ENCODE measurements at regions not wholly inside any gene's neighbourhood (a gene's known extent, or its start where the extent isn't known, plus 50 kb on each side); places are given as distances from the start of the nearest gene placed in this dataset.

GRCh38 chr9:17018540-17019196, 116.2 kb upstream of the CNTLN start:
- no peak for DNase-seq (ENCODE audit: low spot score)

- no peak for DNase-seq (ENCODE audit: low spot score)
These were observed 116.8 kb upstream of the CNTLN start for GRCh38 chr9:17017931-17018491.

DNA sequence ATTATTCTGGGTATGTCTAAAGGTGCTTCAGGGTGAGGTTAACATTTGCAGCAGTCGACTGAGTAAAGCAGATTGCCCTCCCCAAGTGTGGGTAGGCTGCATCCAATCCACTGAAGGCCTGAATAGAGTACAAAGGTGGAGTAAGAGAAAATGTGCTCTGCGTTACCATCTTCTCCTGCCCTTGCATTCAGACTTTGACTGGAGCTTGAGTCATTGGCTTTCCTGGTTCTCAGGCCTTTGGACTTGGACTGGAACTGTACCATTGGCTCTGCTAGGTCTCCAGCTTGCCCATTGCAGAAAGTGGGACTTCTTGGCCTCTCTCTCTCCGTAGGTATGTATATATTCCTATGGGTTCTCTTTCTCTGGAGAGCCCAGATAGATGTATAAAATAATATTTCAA, 120.9 kb upstream of the CNTLN start:
- DNase-seq (ENCODE audit: low spot score), result no peak

DNA sequence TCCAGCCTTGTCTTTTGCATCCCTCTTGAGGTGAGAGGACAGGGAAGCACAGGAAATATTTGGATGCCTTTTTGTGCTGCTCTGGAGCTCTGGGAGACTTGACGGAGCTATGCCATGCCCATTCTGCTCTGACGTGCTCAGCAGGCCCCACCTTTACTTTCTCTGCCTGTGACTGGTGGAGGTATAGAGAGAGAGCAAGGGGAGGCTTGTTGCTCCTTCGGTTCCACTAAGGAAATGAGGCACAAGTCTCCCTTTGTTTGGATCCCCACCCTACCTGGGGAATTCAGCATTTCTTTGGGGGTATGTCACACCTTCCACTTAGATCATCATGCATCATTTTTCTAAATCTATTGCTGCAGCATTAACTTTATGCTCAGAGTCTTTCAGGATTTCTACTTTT, 121.8 kb upstream of the CNTLN start:
- no peak for DNase-seq (ENCODE audit: low spot score)

- DNase-seq (ENCODE audit: low spot score), result no peak
These were observed 123.0 kb upstream of the CNTLN start for GRCh38 chr9:17011880-17012279.

- DNase-seq (ENCODE audit: low spot score), result no peak
These were observed 125.8 kb upstream of the CNTLN start for GRCh38 chr9:17009071-17009470.

DNA sequence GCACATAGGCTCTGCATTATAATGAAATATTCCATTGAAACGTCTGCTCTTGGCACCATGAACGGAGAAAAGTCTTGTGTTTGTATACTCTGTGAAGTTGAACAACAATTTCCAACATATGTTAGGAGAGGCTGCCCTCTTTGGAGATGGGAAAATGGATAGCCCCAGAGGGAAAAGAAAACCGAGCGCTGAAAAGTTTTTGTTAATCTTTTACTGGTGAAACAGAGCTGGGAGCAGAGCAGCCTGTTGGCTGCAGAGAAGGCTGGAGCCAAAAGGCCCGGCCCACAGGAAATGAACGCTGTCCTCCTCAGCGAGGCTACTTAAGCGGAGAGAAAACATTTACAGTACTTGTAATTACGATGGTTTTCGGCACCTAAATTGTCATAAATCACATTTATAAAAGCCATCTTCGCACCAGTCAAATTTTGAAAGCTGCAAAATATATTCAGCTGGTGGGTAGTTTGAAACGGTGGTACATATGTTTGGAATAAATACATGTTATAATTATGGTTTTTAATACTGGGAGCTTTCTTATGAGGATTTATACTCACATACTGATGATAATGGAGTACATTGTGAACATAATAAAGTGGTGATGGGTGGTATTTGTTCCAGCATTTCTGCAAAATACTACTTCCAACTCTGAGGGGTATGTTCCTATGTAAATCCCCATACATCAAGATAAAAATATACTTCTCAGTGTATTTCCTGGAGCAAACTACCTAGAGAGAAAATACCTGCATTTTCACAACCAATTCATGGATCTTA, 129.6 kb upstream of the CNTLN start:
- peak; percentile 6 for DNase-seq (ENCODE audit: low spot score)

- DNase-seq (ENCODE audit: low spot score), result no peak
These were observed 130.3 kb upstream of the CNTLN start for GRCh38 chr9:17004500-17004899.

- DNase-seq (ENCODE audit: low spot score), result no peak
These were observed 131.1 kb upstream of the CNTLN start for GRCh38 chr9:17003576-17004240.

DNA sequence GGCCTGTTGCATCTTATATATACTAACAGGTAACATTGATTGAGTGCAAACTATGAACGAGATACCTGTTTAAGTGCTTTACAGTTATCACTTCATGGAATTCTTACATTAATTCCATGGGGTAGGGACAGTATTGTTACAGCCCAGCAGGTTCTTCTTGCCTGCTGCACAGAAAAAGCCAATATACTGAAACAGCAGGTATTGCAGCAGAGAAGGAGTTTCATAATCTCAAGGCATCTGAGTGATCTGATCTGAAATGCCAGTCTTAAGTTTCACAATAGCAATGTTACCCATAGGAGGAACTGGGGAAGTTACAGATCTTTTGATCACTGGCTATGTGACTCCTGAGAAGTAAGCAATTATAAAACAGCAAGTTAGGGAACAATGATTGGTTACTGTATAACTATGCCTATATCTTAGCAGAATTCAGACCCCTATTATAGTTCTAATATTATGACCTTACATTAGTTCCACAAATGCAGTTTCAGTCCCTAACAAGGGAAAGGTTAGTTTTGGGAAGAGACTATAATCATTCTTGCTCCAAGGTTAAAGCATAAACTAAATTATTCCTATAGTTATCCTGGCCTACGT, 126.5 kb upstream of the BNC2 start:
- DNase-seq (ENCODE audit: low spot score), result no peak

DNA sequence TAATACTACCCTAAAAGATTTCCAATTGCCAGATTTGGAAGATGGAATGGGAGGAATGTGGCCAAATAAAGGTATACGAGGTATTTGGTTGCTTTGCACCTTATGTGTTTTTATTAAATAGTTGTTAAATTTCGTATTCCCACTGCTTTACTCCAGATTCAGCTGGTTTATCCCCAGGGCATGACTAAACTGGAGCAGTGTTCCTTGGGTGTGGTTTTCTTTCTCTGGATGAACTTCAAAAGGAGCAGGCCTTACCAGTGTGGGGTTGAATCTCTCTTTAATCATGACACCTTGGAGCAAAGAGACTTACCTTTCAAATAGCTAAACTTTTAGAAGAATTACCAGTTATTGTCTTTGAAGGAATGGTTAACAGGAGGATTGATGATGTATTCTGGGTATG, 121.7 kb upstream of the BNC2 start:
- DNase-seq (ENCODE audit: low spot score), result no peak

DNA sequence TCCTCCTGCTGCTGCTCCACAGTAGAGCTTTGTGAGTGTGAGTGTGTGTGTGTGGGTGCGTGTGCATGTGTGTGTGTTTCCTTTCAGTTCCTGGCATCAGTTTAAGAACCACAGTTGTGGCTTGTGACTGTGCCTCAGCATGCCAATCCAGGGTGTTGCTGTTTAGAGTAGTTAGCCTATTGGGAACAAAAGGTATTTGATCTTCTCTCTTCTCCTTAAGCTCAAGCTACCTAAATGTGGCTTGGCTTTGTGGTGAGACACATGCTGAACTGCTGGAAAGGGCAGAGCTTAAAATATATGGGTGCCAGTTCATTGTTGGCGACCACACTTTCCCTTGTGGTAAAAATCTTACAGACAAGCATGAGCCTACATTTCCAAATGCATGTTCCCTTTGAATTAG, 116.6 kb upstream of the BNC2 start:
- no peak for DNase-seq (ENCODE audit: low spot score)

DNA sequence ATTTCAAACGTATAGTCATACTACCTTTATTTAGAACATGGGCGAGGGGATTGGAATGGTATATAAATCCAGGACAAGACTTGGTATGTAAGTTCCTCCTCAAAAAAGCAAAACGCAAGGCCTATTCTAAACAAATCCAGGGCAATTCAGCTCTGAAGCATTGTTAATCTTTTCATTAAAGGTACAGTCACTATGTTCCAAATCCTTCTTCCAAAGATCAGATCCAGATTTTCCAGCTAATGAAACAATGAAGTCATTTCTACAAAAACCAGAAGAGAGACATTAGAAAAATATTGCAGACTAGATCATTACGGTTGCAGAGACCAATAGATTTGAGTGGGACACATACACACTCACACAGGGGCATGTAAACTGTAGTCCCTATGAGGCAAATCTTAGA, 116.1 kb upstream of the BNC2 start:
- DNase-seq (ENCODE audit: low spot score), result no peak

DNA sequence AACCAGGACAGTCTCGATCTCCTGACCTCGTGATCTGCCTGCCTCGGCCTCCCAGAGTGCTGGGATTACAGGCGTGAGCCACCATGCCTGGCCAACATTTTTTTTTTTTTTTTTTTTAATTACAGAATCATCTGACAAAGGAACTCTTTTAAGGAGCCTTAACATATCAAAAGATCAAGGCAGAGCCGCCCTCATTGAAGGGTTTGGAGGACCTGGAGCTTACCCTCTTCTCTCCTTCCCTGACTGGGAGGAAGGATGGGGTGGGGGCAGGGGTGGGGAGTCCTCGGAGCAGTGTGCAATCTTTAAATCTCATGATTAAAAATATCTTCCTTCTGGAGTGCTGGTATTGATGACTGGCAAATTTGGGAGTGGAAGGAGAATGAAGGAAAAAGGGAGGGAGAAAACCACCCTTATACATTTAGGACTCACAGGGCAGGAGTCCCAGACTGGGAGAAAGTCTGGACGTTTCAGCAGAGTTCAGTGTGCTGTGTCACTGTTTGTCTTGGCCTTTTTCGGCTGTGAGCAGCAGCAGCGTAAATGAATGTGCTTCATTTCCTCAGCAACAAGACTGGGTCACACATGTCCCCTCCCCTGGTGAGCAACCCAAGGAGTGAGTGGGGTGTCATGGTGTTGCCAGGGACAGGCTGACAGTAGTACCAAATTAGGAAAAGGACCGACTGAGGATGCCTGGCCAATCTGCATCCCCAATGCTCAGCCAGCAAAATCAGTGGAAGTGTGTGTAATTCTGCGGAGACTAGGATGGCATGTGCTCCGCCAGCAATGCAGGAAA, 115.3 kb upstream of the BNC2 start:
- DNase-seq (ENCODE audit: low spot score), result no peak

DNA sequence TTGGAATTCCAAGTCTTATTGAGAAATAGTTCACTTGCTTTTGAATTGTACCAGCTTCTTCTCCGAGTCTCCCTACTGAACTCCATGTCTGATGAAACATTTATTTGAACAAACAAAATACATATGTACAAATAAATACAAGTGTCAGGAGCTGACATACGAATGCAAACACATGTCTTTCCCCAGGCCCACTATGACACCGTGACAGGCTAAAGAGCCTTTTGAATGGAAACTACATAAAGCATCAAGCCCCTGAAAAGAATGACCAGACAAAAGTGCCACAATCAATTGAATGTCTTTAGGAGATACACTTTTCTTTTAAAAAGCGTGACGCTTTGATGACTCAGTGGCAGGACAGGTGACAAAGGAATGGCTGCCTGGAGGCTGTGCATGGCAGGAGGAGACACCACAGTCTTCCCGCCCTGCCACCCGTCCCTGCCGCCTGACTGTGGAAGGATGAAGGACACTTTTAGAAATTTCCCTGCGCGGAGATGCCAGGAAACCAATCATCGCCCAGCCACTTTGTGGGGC, 112.4 kb upstream of the BNC2 start:
- no peak for DNase-seq (ENCODE audit: low spot score)

DNA sequence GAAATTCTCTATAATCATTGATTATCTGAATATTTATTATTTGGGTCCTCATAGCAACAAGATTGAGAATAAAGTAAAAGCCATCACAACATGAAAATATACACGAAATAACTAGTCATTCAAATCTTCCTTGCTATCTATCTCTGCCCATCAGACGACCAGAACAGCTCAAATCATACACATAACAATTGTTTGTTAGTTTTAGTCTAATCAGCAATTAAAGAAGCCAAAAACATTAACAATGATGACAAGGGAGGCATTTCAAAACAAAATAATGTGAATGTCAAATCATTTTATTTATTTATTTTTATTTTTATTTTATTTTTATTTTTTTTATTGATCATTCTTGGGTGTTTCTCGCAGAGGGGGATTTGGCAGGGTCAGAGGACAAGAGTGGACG, 106.0 kb upstream of the BNC2 start:
- DNase-seq (ENCODE audit: low spot score), result no peak

DNA sequence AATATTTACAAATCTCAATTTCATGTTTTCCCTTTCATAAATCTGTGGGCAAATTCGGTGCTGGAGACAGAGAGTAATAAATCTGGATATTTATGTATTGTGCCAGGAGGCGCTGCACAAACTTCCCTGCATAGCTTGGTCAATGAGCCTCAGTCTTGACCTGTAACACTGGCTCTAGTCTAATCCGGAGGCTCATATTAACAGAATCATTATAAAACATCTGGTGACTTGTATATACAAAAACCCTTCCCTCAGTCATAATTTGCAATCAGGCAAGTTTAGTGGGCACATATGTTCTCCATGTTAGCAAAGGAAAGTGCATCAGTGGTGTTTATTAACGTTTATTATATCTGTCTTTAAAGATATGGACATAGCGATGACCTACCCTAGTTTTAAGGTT, 104.0 kb upstream of the BNC2 start:
- no peak for DNase-seq (ENCODE audit: low spot score)

GRCh38 chr9:16970321-16970720, 99.9 kb upstream of the BNC2 start:
- DNase-seq (ENCODE audit: low spot score), result no peak

DNA sequence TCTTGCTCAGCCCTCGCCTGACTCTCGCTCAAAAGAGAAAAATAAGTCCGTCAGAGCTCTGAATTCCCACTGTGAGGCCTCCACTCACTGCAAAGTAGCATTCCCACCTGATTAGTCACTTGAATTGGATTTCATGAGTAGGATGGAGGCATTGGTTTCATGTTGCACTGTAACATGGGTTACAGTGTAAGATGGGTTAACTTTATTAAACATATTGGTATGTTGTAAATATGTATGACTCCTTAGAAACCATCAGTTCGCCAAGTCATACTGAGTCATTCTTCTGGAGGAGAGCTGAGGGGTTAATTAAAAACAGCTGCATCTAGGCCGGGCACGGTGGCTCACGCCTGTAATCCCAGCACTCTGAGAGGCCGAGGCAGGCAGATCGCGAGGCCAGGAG, 93.8 kb upstream of the BNC2 start:
- DNase-seq (ENCODE audit: low spot score), result no peak

- DNase-seq (ENCODE audit: low spot score), result no peak
These were observed 89.6 kb upstream of the BNC2 start for GRCh38 chr9:16960084-16960483.

GRCh38 chr9:16959391-16959790, 88.9 kb upstream of the BNC2 start:
- no peak for DNase-seq (ENCODE audit: low spot score)

GRCh38 chr9:16954040-16954439, 83.6 kb upstream of the BNC2 start:
- no peak for DNase-seq (ENCODE audit: low spot score)
